Endothelial cell of umbilical vein (primary cell): ENCODE measurements at regions not wholly inside any gene's neighbourhood (a gene's known extent, or its start where the extent isn't known, plus 50 kb on each side); places are given as distances from the start of the nearest gene placed in this dataset.

Experiments
- BruUV-seq: library from RNA; stranded (reverse); fragments of 400-500 nt; replicated peaks from 2 replicates; lab custom pipeline; 2021; lab: Mats Ljungman, UMichigan
- CTCF ChIA-PET: fragments of 300-600, 350-600 bp; sonication (Branson Sonifier 250); formaldehyde crosslinking; loops from one replicate; lab custom pipeline; 2021; ENCODE audit warnings: antibody characterized with exemption, inconsistent platforms; lab: Charles Lee
- POLR2A ChIA-PET: fragments of 300-600, 350-600 bp; sonication (Branson Sonifier 250); formaldehyde crosslinking; loops from one replicate; lab custom pipeline; 2021; ENCODE audit warnings: antibody characterized with exemption, inconsistent platforms; lab: Charles Lee
- DNase-seq: peaks from one replicate; pipeline ENCODE4 v3.0.0-alpha.2; 2011; ENCODE audit warnings: low read depth, low spot score
- FAIRE-seq: peaks from 2 replicates; lab custom pipeline; 2011; peaks lifted over from hg19 to GRCh38; lab: Jason Lieb, UNC
- H2AFZ ChIP-seq: 2 replicates; pipeline ENCODE4 v1.6.0; 2012; ENCODE audit warnings: low read depth, low read length, control low read depth, inconsistent platforms
- H3K27ac ChIP-seq: 2 replicates; pipeline ENCODE4 v1.5.1; 2011; ENCODE audit warnings: low read depth, mild to moderate bottlenecking, control low read depth, low read length, moderate library complexity; ENCODE audit not compliant: insufficient read depth
- H3K27me3 ChIP-seq, 2 experiments: 2 replicates each; pipeline versions ENCODE4 v1.6.0 to v1.6.1; 2011; ENCODE audit warnings: low read length in 2 of 2, mixed read lengths in 1 of 2; ENCODE audit not compliant: control insufficient read depth in 2 of 2, insufficient read depth in 2 of 2
- H3K36me3 ChIP-seq, 2 experiments: 2 replicates in 1 of 2; 3 replicates in 1 of 2; pipeline ENCODE4 v1.5.1; 2011; ENCODE audit warnings: low read length in 2 of 2, mild to moderate bottlenecking in 1 of 2, moderate library complexity in 1 of 2; ENCODE audit not compliant: control insufficient read depth in 2 of 2, insufficient read depth in 2 of 2; ENCODE audit errors: extremely low read depth in 1 of 2
- H3K4me1 ChIP-seq: 3 replicates; pipeline ENCODE4 v1.5.1; 2011; ENCODE audit warnings: mild to moderate bottlenecking, low read length; ENCODE audit not compliant: control insufficient read depth, insufficient read depth; ENCODE audit errors: extremely low read depth
- H3K4me2 ChIP-seq: 2 replicates; pipeline ENCODE4 v1.6.1; 2011; ENCODE audit warnings: low read length, control low read depth, mixed read lengths; ENCODE audit not compliant: insufficient read depth
- H3K4me3 ChIP-seq, 3 experiments: fragments of 200-600 bp in 1 of 3; sonication (generic), shearing (Covaris generic) in 1 of 3; replicated peaks in 1 of 3; 2 replicates each; pipeline ENCODE4 v1.5.1; 2011 to 2016; ENCODE audit warnings: control low read depth in 3 of 3, low read length in 3 of 3, mild to moderate bottlenecking in 2 of 3, inconsistent platforms in 1 of 3, low read depth in 1 of 3, moderate library complexity in 1 of 3; ENCODE audit not compliant: insufficient read depth in 1 of 3
- H3K79me2 ChIP-seq: 2 replicates; pipeline ENCODE4 v1.6.0; 2012; ENCODE audit warnings: low read length, inconsistent platforms; ENCODE audit not compliant: control insufficient read depth, insufficient read depth
- H3K9ac ChIP-seq: replicated peaks from 2 replicates; pipeline ENCODE3; 2011; ENCODE audit warnings: low read length, control low read depth; ENCODE audit not compliant: insufficient read depth; ENCODE audit errors: extremely low read depth
- H3K9me1 ChIP-seq: replicated peaks from 3 replicates; pipeline ENCODE4 v1.6.0; 2011; ENCODE audit warnings: mild to moderate bottlenecking, low read length; ENCODE audit not compliant: control insufficient read depth, insufficient read depth; ENCODE audit errors: extremely low read depth
- H3K9me3 ChIP-seq: replicated peaks from 2 replicates; pipeline ENCODE4 v1.5.1; 2012; ENCODE audit warnings: low read length, inconsistent platforms; ENCODE audit not compliant: control insufficient read depth, insufficient read depth
- H4K20me1 ChIP-seq: replicated peaks from 2 replicates; pipeline ENCODE3; 2011; ENCODE audit warnings: mild to moderate bottlenecking, low read length; ENCODE audit not compliant: control insufficient read depth, insufficient read depth; ENCODE audit errors: extremely low read depth
- CTCF ChIP-seq, 2 donors: IDR thresholded peaks; 1 replicate in 1 of 2; 2 replicates in 1 of 2; pipeline ENCODE4 v1.5.1; 2011; ENCODE audit warnings: low read length in 2 of 2, mild to moderate bottlenecking in 2 of 2, moderate library complexity in 2 of 2, control low read depth in 1 of 2, inconsistent platforms in 1 of 2, low read depth in 1 of 2; ENCODE audit not compliant: insufficient read depth in 1 of 2; ENCODE audit errors: extremely low read depth in 1 of 2
- EZH2 ChIP-seq: IDR thresholded peaks from 2 replicates; pipeline ENCODE4 v1.6.1; 2012; ENCODE audit warnings: borderline replicate concordance, low read depth, mild to moderate bottlenecking, moderate library complexity, low read length, inconsistent platforms; ENCODE audit not compliant: severe bottlenecking
- FOS ChIP-seq: IDR thresholded peaks from 2 replicates; pipeline ENCODE4 v1.6.1; 2011; ENCODE audit warnings: mild to moderate bottlenecking, low read length, moderate library complexity, borderline replicate concordance; ENCODE audit not compliant: insufficient read depth
- GATA2 ChIP-seq: IDR thresholded peaks from 2 replicates; pipeline ENCODE4 v1.7.0; 2011; ENCODE audit warnings: low read depth, mild to moderate bottlenecking, moderate library complexity, mixed read lengths, low read length; ENCODE audit not compliant: insufficient read length, insufficient read depth
- JUN ChIP-seq: IDR thresholded peaks from 2 replicates; pipeline ENCODE4 v1.6.1; 2011; ENCODE audit warnings: borderline replicate concordance, low read depth; ENCODE audit not compliant: insufficient read length, insufficient read depth
- MAX ChIP-seq: IDR thresholded peaks from 2 replicates; pipeline ENCODE4 v1.6.1; 2011; ENCODE audit not compliant: insufficient read depth, insufficient read length
- MYC ChIP-seq: IDR thresholded peaks from one replicate; pipeline ENCODE4 v1.6.1; 2011; ENCODE audit warnings: mild to moderate bottlenecking, low read depth, low read length
- POLR2A ChIP-seq: IDR thresholded peaks from 2 replicates; pipeline ENCODE4 v1.6.1; 2012; ENCODE audit warnings: low read depth, mild to moderate bottlenecking, control low read depth, low read length
- POLR2AphosphoS5 ChIP-seq: IDR thresholded peaks from 2 replicates; pipeline ENCODE4 v1.6.1; 2012; ENCODE audit warnings: low read depth, mild to moderate bottlenecking, control low read depth, low read length, moderate library complexity; ENCODE audit not compliant: insufficient read depth
- dilution Hi-C: fragments of 300-500 bp; cut with MboI; formaldehyde crosslinking; loops from one replicate; pipeline ENCODE4 v1.15.0; 2019; ENCODE audit warnings: low sequenced_read_pairs; ENCODE audit not compliant: extremely low pct_ligation_motif_present
- intact Hi-C: fragments of 100-400 bp; cut with micrococcal nuclease; formaldehyde crosslinking; loops from one replicate; pipeline ENCODE4 v1.10.0; 2022

GRCh38 chr2:120403676-120404075 lies 57.7 kb downstream of the INHBB start:
- dilution Hi-C loops = no loop called here
- FAIRE-seq = no peak
- no peak for TF ChIP-seq MAX
- TF ChIP-seq MYC = no peak
- TF ChIP-seq POLR2AphosphoS5 = no peak
- TF ChIP-seq CTCF (IDR thresholded peaks at IDR 0.05; ENCODE audit: extremely low read depth in 1 of 2, insufficient read depth in 1 of 2, low read depth in 1 of 2, low read length in 2 of 2) = no peak
- TF ChIP-seq JUN = no peak
- no peak for TF ChIP-seq POLR2A
- TF ChIP-seq EZH2 = no peak
- TF ChIP-seq FOS = no peak
- TF ChIP-seq GATA2 = no peak
- H2AFZ ChIP-seq = no peak overlapping the region
- no peaks in the 10 kb centered on the region for H3K36me3 ChIP-seq
- H3K9ac ChIP-seq = no peak overlapping the region
- POLR2A ChIA-PET = interaction anchor here (0.8 kb wide), 1 partner anchor 1956 kb away, joined by 3 read pairs; no protein-coding TSS in a partner anchor
- H4K20me1 ChIP-seq = no peaks in the 10 kb centered on the region
- CTCF ChIA-PET = interaction anchor here (1.6 kb wide), 1 partner anchor 15 kb away, joined by 4 read pairs; no protein-coding TSS in a partner anchor
- BruUV-seq = no TSS peak
- DNase-seq = no peak
- H3K9me3 ChIP-seq = no peaks in the 10 kb centered on the region
- no peak overlapping the region for H3K4me3 ChIP-seq
- intact Hi-C loops = no loop called here
- no peaks in the 10 kb centered on the region for H3K79me2 ChIP-seq
- no peaks in the 10 kb centered on the region for H3K27me3 ChIP-seq
- no peaks in the 10 kb centered on the region for H3K9me1 ChIP-seq
- H3K4me2 ChIP-seq = no peak overlapping the region
- no peak overlapping the region for H3K27ac ChIP-seq
- no peaks in the 10 kb centered on the region for H3K4me1 ChIP-seq
